AG08395 (cell line): ENCODE measurements at regions not wholly inside any gene's neighbourhood (a gene's known extent, or its start where the extent isn't known, plus 50 kb on each side); places are given as distances from the start of the nearest gene placed in this dataset.
"Not testable (repeated sequence)": the region's sequence is repeated elsewhere in the genome, so short reads cannot be mapped to it uniquely, and the experiment has no call there.

Source experiments
- DNase-seq: peaks from one replicate; pipeline ENCODE4 v3.0.0; 2012; ENCODE audit warnings: mixed read lengths, low spot score

GRCh38 chrX:122218666-122219065 lies 965.4 kb upstream of the GRIA3 start:
- no peak for DNase-seq

- DNase-seq = no peak
Measured at GRCh38 chrX:122219226-122219625, 964.9 kb upstream of the GRIA3 start.

- DNase-seq = no peak
Measured at GRCh38 chrX:122219735-122220134, 964.3 kb upstream of the GRIA3 start.

- no peak for DNase-seq
Measured at GRCh38 chrX:122220644-122221373, 963.3 kb upstream of the GRIA3 start.

- not testable (repeated sequence) for DNase-seq
Measured at GRCh38 chrX:122221810-122222209, 962.3 kb upstream of the GRIA3 start.

GRCh38 chrX:122224137-122224536 lies 959.9 kb upstream of the GRIA3 start:
- not testable (repeated sequence) for DNase-seq

- peak; percentile 10 for DNase-seq
Measured at GRCh38 chrX:122238801-122239200, 945.3 kb upstream of the GRIA3 start.

GRCh38 chrX:122241959-122242358 lies 942.1 kb upstream of the GRIA3 start:
- no peak for DNase-seq

- DNase-seq = no peak
Measured at GRCh38 chrX:122244080-122244479, 940.0 kb upstream of the GRIA3 start.

GRCh38 chrX:122245175-122245574 lies 938.9 kb upstream of the GRIA3 start:
- no peak for DNase-seq

- no peak for DNase-seq
Measured at GRCh38 chrX:122245943-122246342, 938.1 kb upstream of the GRIA3 start.

- DNase-seq = no peak
Measured at GRCh38 chrX:122246937-122247336, 937.1 kb upstream of the GRIA3 start.

- DNase-seq = no peak
Measured at GRCh38 chrX:122248681-122249080, 935.4 kb upstream of the GRIA3 start.

- no peak for DNase-seq
Measured at GRCh38 chrX:122252454-122252853, 931.6 kb upstream of the GRIA3 start.

- DNase-seq = no peak
Measured at GRCh38 chrX:122268353-122268752, 915.7 kb upstream of the GRIA3 start.

GRCh38 chrX:122269243-122269781 lies 914.8 kb upstream of the GRIA3 start:
- DNase-seq = peak; percentile 2

- no peak for DNase-seq
Measured at GRCh38 chrX:122270809-122271494, 913.1 kb upstream of the GRIA3 start.

- DNase-seq = no peak
Measured at GRCh38 chrX:122272011-122272410, 912.1 kb upstream of the GRIA3 start.

GRCh38 chrX:122279746-122280145 lies 904.3 kb upstream of the GRIA3 start:
- DNase-seq = no peak

- not testable (repeated sequence) for DNase-seq
Measured at GRCh38 chrX:122299822-122300221, 884.3 kb upstream of the GRIA3 start.

GRCh38 chrX:122301491-122301890 lies 882.6 kb upstream of the GRIA3 start:
- no peak for DNase-seq

- no peak for DNase-seq
Measured at GRCh38 chrX:122303761-122304160, 880.3 kb upstream of the GRIA3 start.

GRCh38 chrX:122344816-122345215 lies 839.3 kb upstream of the GRIA3 start:
- no peak for DNase-seq
